K562 (cell line): ENCODE measurements at regions not wholly inside any gene's neighbourhood (a gene's known extent, or its start where the extent isn't known, plus 50 kb on each side); places are given as distances from the start of the nearest gene placed in this dataset.

Experiments used
- BCOR ChIP-seq: fragments of 450-650 bp; IDR thresholded peaks from 2 replicates; pipeline ENCODE4 v1.6.1; 2016
- CTCF ChIP-seq, 3 experiments: IDR thresholded peaks in 2 of 3; conservative IDR thresholded peaks in 1 of 3; 2 replicates each; pipeline ENCODE4 v1.5.1; 2011 to 2012; ENCODE audit warnings: low read length in 3 of 3, mild to moderate bottlenecking in 3 of 3, control low read depth in 2 of 3, improper control_type of control experiment in 1 of 3, inconsistent platforms in 1 of 3, low read depth in 1 of 3, mixed read lengths in 1 of 3, moderate library complexity in 1 of 3; ENCODE audit not compliant: insufficient read depth in 2 of 3
- TRIM24 ChIP-seq, 2 experiments: fragments of 450-650 bp; IDR thresholded peaks; 2 replicates each; pipeline ENCODE4 v1.6.1; 2016

- TF ChIP-seq BCOR (no peak), TRIM24 (IDR thresholded peaks at IDR 0.05) (no peak), CTCF (IDR thresholded peaks at IDR 0.05 in 2 of 3, conservative IDR thresholded peaks at IDR 0.05 in 1 of 3; ENCODE audit: insufficient read depth in 2 of 3, low read depth in 1 of 3, low read length in 3 of 3) (no peak)
Measured at GRCh38 chr2:30315391-30316063, 84.2 kb downstream of the LBH start.
